ENCODE measurements at regions not wholly inside any gene's neighbourhood (a gene's known extent, or its start where the extent isn't known, plus 50 kb on each side); places are given as distances from the start of the nearest gene placed in this dataset.

GRCh38 chr2:129711816-129712675 lies 267.4 kb upstream of the RAB6C start:
- no peak overlapping the region for H3K4me3 ChIP-seq (ENCODE audit: low read depth, low read length)
- TF ChIP-seq CTCF (IDR thresholded peaks at IDR 0.05; ENCODE audit: insufficient read depth, low read depth, low read length), result no peak
- no peak for DNase-seq (ENCODE audit: low read depth)

- no peak for DNase-seq (ENCODE audit: low read depth)
- TF ChIP-seq CTCF (IDR thresholded peaks at IDR 0.05; ENCODE audit: insufficient read depth, low read depth, low read length), result no peak
- H3K4me3 ChIP-seq (ENCODE audit: low read depth, low read length), result no peak overlapping the region
Measured at GRCh38 chr2:129712676-129712985, 266.8 kb upstream of the RAB6C start.

- TF ChIP-seq CTCF (IDR thresholded peaks at IDR 0.05; ENCODE audit: insufficient read depth, low read depth, low read length), result no peak
- no peak overlapping the region for H3K4me3 ChIP-seq (ENCODE audit: low read depth, low read length)
- no peak for DNase-seq (ENCODE audit: low read depth)
Measured at GRCh38 chr2:129713337-129713736, 266.1 kb upstream of the RAB6C start.

- H3K4me3 ChIP-seq (ENCODE audit: low read depth, low read length), result no peak overlapping the region
- DNase-seq (ENCODE audit: low read depth), result no peak
- no peak for TF ChIP-seq CTCF (IDR thresholded peaks at IDR 0.05; ENCODE audit: insufficient read depth, low read depth, low read length)
Measured at GRCh38 chr2:129716781-129717559, 262.5 kb upstream of the RAB6C start.

GRCh38 chr2:129717560-129718130 lies 261.8 kb upstream of the RAB6C start:
- TF ChIP-seq CTCF (IDR thresholded peaks at IDR 0.05; ENCODE audit: insufficient read depth, low read depth, low read length), result no peak
- no peak for DNase-seq (ENCODE audit: low read depth)
- H3K4me3 ChIP-seq (ENCODE audit: low read depth, low read length), result no peak overlapping the region

GRCh38 chr2:129719335-129719734 lies 260.1 kb upstream of the RAB6C start:
- no peak overlapping the region for H3K4me3 ChIP-seq (ENCODE audit: low read depth, low read length)
- no peak for DNase-seq (ENCODE audit: low read depth)
- no peak for TF ChIP-seq CTCF (IDR thresholded peaks at IDR 0.05; ENCODE audit: insufficient read depth, low read depth, low read length)

Data from fibroblast of villous mesenchyme (primary cell).